CD4-positive, alpha-beta T cell treated with Interleukin-4 for 1 hour (primary cell): ENCODE measurements at regions not wholly inside any gene's neighbourhood (a gene's known extent, or its start where the extent isn't known, plus 50 kb on each side); places are given as distances from the start of the nearest gene placed in this dataset.

Experiments
- DNase-seq, 2 donors: peaks; one replicate each; pipeline ENCODE4 v3.0.0-alpha.2; 2020 to 2022

- no peak for DNase-seq
Measured at GRCh38 chr5:3031733-3032378, 280.4 kb upstream of the IRX2 start.

DNA sequence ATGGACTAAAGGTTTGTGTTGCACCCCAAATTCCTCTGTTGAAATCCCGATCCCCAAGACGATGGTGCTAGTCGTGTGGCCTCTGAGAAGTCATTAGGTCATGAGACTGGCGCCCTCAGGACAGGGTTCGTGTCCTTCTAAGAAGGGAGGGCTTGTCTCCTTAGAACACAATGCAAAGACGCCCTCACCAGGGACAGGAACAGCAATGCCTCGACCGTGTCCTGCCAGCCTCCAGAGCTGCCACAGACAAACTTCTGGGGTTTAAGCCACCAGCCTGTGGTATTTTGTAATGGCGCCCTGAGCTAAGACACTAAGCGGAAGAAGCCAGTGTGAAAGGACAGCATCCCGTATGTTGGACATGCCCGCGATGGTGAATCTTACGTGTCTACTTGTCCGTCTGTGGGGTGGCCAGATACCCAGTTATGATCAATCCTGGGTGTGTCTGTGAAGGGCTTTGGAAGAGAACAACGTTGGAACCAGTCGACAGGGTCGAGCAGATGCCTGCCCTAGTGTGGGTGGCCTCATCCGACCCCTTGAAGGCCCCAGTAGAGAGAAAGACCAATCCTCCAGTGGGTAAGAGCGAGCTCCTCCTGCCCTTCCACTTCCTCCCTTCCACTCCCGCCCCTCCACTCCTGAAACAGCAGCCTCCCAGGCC is 279.2 kb upstream of the IRX2 start:
- no peak for DNase-seq

GRCh38 chr5:3029396-3029795 is 277.9 kb upstream of the IRX2 start:
- DNase-seq: no peak

- no peak for DNase-seq
Measured at GRCh38 chr5:3027866-3028635, 276.6 kb upstream of the IRX2 start.

- no peak for DNase-seq
Measured at GRCh38 chr5:3027185-3027865, 275.8 kb upstream of the IRX2 start.

- DNase-seq: no peak
Measured at GRCh38 chr5:3026651-3027050, 275.2 kb upstream of the IRX2 start.

GRCh38 chr5:3026099-3026498 is 274.6 kb upstream of the IRX2 start:
- no peak for DNase-seq

- no peak for DNase-seq
Measured at GRCh38 chr5:3025392-3025791, 273.9 kb upstream of the IRX2 start.

DNA sequence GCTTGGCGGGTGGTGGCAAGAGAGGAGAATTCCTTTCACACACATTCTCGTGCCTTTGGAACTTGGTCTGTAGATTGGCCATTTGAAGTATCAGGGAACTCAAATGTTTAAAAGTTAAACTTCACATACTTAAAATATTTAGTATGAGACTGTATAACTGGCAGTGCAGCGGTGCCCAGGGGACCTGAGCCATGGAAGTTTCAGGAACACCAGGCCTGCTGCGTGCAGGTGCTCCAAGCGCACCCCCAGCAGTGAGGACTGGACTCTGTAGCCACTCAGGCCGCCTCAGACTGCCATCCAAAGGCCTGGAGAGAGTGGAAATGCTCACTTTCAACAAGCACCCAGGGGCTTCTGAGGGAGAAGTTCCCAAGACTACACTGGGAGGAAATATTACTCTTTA is 273.5 kb upstream of the IRX2 start:
- DNase-seq: no peak

GRCh38 chr5:3024554-3024953 is 273.1 kb upstream of the IRX2 start:
- no peak for DNase-seq

DNA sequence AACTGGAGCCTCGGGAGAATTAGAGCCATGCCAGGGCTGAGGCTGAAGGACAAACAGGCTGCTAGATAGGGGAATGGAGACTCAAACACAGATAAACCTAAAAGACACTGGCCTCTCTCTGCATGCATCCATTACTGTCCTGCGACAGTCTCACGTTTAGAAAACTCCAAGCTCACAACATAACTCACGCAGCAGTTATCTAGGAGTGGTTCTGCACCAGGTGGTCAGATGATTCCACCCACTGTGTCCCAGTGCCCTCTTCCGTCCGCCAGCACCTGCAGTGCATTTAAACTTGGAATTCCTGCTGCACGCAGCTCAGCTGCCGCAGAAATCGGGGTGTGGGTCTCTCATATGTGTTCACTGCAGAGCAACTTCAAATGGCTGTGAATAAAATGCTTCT is 272.6 kb upstream of the IRX2 start:
- DNase-seq: no peak

GRCh38 chr5:3023656-3024055 is 272.2 kb upstream of the IRX2 start:
- DNase-seq: no peak

DNA sequence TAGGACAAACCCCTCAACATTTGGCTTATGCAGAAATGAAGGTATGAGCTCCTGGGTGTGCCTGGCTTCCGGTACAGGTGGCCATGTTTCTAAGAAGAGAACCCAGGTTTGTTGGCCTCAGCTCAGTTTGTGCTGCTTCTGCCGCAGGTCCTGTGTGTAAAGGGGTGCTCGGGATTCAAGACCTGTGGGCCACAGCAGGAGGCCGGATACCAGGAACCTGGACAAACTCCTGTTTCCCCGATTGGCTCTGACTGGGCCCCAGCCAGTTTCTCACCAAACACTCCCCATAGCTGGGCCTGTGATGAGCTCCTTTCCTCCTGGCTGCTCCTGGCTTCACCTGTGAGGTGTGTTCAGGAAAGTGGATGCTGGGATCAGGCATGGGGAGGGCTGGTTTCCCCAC is 271.2 kb upstream of the IRX2 start:
- no peak for DNase-seq

DNA sequence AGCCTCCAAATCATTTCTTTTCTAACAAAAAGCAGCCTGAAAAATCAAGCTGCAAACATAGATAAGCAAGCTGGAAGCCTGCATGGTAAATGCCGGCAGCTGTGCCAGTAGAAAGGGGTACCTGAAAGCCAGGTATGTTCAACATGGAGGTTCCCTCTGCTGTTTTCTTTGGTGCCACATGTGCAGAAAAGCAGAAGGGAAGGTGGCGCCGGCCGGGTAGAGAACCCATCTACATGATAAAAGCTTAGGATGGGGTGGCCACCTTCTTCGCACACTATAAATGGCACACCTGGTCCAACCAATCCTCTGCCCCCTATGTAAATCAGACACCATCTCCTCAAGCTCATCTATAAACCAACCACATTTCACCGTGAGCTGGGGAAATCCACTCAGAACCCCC is 268.9 kb upstream of the IRX2 start:
- no peak for DNase-seq

GRCh38 chr5:3019045-3019444 is 267.6 kb upstream of the IRX2 start:
- no peak for DNase-seq

- no peak for DNase-seq
Measured at GRCh38 chr5:3011764-3012017, 260.2 kb upstream of the IRX2 start.

DNA sequence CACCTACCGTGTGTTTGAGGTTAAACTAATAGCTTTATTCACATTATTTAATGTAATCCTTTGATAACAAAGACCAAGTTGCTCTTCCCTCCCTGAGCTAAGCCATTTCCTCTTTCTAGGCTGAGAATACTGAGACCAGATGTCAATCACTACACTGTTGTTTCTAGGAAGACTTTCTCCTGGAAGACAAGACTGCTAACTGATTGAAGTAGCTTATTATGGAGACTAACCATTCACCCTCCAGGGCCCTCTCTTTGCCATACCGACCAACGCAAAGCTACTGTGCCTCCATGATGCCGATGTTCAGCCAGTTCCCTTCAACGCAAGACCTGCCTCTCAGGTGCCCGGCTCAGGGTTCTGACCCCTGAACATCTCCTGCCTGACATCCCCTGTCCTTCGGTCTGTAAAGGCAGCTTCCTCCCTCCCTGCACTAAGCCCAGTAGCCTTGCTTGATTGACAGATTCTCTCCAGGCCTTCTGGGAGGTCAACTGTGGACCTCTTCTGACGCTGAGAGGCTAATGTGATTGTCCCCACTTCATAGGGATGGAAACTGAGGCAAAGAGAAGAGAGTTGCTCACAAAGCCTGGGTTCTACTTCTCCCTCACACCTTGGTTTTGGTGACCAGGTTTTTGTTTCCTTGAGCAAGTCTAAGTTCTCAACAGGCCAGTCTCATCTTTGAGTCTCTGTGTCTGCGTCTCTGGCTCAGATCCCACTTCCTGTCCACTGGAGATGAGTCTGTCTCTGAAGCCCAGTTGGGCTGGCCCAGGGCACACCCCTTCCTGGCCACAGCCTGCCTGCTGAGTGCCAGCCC is 259.7 kb upstream of the IRX2 start:
- no peak for DNase-seq

GRCh38 chr5:3010301-3010952 is 258.9 kb upstream of the IRX2 start:
- DNase-seq: no peak

GRCh38 chr5:3009605-3010004 is 258.1 kb upstream of the IRX2 start:
- no peak for DNase-seq

DNA sequence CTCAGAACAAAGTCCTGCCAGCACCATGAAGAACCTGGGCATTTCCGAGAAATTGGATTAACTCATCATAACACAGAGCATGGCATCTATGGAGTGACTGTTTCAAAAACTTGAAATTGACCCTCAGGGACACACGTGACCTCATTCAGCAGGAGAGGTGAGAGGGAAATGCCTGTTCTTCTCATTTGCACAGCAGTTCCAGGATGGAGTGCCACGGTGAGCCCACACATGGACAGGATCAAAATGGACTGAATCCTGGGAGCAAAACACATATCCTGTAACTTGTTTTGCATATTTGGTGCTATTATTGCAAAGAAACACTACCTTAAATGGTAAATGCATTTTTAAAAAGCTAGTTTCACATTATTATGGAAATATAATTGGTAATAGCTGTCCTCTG is 256.1 kb upstream of the IRX2 start:
- no peak for DNase-seq

GRCh38 chr5:3006961-3007551 is 255.6 kb upstream of the IRX2 start:
- no peak for DNase-seq

DNA sequence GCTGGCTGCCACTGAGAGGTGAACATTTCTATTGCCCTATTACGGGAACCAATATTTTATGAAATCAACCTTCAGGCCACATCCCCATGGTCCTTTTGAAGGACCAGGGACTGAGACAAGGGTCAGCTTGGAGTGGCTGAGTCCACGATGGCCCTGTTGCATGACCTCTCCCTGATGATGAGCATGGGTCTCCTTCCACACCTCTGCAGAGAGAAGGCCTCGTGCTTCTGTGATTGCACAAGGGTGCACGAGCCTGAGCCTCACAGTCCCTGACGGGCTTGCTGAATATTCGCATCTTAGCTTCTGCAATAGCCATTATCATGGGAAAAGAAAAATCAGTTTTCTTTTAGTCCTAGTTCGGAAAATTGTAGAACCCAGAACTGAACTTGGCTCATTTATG is 255.0 kb upstream of the IRX2 start:
- DNase-seq: no peak
